LoVo (cell line): ENCODE measurements at regions not wholly inside any gene's neighbourhood (a gene's known extent, or its start where the extent isn't known, plus 50 kb on each side); places are given as distances from the start of the nearest gene placed in this dataset.
"Not testable (repeated sequence)": the region's sequence is repeated elsewhere in the genome, so short reads cannot be mapped to it uniquely, and the experiment has no call there.

Source experiments
- DNase-seq: peaks from one replicate; pipeline ENCODE4 v3.0.0-alpha.2; 2016; ENCODE audit warnings: low spot score

DNA sequence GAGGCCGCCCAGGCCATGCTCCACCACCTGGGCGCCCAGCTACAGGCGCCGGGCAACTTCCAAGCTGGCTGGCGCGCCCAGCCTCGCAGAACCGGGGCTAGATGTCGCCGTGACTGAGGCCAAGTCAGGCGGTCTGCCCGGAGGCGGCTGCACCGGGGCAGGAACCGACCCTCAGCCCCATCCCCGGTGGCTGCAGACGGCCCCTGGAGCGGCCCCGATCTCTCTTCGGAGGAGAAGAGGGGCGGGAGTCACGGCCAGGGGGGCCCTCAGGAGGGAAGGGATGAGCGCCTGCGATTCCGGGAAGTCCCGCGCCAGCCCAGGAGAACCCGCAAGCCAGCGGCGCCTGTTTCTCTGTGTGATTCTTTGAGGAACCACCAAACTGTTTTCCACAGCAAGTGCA is 671.3 kb upstream of the DEFB115 start:
- not testable (repeated sequence) for DNase-seq

DNA sequence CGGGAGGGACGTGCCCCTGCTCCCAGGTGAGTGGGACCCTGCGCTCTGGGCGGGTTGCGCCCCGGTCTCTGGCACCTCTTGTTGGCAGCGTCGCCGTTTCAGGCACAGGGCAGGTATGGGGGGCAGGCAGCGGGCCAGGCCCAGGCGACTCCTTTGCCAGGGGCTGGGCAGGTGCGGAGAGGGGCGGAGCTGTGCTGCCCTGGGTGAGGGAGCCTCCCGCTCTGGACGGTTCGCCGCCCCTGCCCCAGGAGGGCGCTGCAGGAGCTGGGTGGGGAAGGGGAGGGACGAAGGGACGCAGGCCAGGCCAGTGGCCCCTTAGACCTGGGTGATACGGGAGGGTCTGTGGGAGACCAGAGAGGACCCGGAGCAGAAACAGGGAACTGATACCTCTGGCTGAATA is 663.9 kb upstream of the DEFB115 start:
- no peak for DNase-seq

DNA sequence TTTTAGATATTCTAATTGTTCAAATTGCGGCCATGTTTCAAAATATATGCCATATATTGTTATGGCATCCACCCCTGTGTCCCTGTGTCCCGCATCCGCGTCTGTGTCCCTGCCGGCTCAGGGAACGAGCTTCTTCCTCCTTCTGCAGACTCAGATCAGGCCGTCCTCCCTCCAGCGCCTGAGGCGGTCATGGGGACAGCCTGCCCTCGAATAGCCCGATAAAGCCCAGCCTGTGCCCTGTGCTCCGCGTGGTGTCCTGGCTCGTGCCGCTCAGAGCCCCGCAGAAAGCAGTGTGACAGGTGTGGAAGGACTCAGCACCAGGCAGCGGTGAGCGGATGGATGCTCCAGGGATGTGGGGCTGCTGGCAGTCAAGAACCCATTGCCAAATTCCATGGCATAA is 663.4 kb upstream of the DEFB115 start:
- no peak for DNase-seq

DNA sequence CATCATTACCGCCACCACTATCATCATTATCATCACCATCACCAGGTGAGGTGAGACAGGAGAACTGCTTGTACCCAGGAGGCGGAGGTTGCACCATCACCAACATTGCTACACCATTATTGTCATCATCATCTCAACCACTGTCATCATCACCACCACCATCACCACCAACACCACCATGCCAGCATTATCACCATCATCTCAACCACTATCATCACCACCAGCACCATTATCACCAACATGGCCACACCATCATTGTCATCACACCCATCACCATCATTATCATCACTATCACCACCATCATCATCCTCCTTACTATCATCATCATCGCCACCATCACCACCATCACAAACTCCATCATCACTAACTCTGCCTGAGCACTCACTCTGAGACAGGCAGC is 661.8 kb upstream of the DEFB115 start:
- no peak for DNase-seq

DNA sequence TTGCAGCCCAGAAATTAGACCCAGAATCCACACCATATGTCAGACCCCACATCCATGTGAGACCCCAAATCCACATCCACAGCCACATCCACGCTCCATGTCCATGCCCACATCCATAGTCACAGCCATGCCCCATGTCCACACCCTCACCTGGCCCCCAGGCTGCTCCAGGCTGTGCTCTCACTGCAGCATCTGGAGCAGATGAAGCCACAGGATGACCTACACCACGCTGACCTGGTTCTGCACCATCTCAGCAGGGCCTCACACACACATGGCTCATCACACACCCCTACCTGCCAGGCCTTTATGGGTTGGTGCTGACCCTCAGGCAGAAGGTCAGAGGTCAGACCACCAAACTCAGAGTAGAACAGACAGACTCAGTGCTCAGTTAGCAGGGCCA is 660.0 kb upstream of the DEFB115 start:
- DNase-seq, result not testable (repeated sequence)

DNA sequence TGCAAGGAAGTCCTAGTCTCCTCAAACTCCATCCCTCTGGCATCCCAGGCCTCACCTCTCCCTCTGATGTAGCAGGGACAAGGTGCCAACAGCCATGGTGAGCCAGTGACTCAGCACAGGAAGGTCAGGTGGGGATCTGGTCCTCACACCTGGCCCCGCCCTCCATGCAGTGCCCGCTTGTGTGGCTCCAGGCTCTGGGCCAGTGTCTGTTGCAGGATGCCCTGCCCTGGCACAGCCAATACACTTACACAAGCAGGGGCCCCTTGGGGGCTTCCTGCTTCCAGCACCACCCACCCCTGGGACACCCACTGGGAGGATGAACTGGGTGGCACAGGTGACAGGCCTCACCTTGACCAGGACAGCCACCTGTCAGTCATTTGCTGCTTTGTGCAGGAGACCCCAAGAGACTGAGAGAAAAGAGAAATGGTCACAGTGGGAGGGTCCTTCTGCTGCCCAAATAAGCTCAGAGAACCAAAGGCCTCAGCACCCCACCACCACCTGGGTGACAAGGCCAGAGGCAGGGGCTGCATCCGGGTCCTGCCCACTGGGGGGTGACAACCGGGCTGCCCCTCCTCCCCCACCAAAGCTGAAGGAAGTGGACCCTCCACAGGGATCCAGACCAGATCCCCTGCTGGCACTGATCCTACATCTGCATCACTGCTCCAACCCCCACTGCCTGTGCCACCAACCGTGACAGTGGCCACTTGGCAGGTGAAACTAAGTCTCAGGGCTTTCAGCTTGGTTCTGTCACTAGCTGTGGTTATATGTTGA is 658.8 kb upstream of the DEFB115 start:
- DNase-seq, result no peak

DNA sequence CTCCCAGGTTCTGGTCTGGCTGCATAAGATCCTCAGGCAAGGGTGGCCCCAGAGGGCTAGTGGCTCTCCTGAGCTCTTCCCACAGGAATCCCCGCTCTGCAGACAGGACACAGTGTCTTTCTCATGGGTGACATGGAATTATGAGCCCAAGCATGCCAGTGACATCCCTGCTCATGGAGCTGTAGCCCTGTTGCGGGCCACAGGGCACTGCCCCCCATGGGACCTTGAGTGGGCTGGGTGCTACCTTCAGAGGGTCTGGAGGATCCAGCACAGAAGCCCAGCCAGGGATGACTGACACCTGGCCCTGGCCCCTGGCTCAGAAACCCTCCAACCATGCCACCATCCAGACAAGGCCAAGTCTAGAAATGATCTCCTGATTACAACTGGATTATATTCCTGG is 657.5 kb upstream of the DEFB115 start:
- no peak for DNase-seq

DNA sequence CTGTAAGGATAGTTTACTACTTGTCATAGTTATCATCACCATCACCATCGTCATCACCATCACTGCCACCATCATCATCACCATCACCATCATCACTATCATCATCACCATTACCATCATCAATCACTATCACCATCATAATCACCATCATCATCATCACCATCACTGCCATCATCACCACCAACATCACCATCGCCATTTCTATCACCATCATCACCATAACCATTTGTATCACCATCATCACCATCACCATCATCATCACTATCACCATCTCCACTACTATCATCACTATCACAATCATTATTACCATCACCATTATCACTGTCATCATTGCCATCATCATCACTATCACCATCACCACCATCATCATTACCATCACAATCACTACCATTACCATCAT is 655.5 kb upstream of the DEFB115 start:
- no peak for DNase-seq

DNA sequence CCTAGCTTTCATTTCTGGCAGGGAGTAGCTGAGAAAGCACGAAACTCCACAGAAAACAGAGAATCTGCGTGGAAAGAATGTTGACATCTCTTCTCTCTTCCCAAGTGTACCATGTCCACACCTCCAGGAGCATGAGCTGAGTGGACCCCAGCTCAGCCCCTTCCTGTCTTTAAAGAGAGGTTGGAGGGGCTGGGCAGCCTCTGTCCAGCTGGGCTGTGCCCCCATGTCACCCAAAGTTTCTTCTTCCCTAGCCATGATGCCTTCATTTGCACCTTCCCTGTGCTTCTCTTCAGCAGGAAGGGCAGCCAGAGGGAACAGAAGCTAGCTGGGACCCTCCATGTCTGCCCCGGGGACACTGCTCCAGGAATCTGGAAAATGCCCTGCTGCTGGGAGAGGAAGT is 655.0 kb upstream of the DEFB115 start:
- no peak for DNase-seq

DNA sequence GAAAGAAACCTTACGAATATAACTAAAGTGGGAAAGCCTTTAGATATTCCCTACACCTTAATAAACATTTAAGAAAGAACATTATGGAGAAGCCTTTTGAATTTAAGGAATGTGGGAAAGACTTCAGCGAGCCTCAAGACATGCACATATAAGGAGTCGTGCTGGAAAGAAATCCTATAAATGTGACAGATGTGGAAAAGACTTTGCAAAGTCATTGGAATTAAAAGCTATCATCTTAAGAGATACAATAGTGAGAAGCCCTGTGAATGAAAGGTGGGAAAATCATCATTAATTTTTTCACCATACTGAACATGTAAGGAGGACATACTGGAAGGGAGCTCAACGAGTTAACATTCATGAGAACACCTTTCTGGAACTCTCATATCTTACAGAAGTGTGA is 650.5 kb upstream of the DEFB115 start:
- DNase-seq, result no peak

DNA sequence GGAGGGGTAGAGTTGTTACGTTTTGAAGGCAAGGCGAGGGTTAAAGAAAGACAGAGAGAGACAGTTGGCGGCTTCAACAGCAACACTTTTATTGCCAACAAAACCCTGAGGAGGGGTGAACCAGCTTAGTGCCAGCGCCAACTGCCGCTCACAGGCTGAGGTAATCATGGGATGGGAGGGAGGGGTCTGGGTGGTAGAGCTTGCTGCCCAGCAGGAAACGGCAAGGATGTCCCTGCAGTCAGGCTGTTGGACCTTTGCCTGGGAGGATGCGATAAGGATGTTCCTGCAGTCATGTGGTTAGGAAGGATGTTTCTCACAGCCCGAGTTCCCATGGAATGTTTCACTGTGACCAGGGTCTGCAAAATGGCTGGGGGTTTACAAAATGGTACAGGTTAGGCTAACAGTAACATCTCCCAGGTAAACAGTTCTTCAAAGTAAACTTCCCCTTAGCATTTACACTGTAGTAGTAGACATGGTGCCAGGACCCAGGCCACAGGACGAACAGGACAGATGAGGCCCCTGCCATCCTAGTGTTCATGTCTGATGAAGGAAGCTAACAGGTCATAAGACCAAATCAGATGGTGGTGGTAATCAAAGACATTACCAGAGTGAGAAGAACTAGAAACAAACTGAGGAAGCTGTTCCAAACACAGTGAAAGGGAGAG is 647.3 kb upstream of the DEFB115 start:
- DNase-seq, result no peak

DNA sequence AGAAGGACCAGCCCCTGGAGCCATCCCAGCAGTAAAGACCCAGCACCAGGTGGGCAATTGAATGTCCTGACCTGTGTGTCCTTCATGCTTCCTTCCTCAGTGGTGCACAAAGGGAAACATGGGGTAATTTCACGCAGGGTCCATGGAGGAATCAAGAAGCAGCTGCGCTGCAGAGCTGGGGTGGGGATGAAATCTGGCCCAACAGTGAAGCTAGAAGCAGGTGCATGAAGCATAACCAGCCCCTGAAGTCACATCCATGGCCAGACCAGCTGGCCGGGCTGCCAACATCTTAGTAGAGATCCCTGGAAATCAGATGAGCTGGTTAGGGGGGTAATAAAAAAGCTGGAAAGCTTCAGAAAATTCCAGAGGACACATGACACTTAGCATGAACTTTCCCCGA is 646.7 kb upstream of the DEFB115 start:
- DNase-seq, result no peak

DNA sequence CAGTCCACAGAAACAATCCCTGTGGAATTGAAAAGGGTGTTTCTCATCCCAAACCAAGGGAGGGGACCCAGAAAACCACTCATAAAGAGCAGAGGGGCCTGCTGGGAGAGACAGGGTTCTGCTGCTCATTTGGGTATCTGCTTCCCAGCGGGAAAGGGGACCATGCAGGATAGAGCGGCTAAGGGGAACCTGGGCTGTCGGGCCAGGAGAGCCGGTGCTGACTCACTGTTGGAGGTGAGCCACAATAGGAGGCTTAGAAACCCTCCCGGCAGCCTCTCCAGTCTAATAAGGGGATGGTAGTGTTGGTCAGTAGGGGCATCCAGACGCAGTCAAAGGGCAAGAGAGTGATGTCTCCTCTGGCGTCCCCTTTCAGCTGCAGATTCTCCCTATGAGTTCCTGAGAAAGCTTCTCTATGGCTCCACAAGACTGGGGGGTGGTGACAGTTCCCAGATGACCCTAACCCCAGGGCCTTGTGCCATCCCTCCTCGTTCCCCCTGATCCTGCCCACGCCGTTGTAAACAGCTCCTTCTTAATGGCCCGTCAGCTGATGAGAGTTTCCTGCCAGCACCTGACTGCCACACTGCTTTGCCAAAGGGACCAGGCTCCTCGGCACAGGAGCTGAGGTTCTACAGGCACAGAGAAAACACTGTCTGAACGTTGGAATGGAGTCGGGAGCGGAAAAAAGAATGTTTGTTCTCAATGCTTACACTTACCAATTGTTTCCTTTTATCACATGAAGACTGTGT is 646.1 kb upstream of the DEFB115 start:
- DNase-seq, result no peak

DNA sequence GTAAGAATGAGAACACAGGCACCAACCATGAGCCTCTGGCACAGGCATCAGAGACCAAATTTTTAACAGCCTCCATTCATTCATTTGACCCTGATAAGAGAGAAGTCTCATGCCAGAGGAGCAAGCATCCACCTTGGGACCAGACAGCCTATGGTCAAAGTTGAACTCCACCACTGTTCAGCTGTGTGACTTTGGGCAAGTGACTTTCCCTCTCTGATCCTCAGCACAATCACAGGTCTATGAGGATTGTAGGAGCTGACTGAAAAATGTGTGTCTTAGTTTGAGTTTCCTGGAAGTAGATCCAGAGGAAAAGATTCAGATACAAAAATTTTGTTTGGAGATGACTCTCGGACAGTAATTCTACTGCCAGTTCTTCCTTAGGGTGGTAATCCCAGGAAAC is 645.1 kb upstream of the DEFB115 start:
- DNase-seq, result no peak

DNA sequence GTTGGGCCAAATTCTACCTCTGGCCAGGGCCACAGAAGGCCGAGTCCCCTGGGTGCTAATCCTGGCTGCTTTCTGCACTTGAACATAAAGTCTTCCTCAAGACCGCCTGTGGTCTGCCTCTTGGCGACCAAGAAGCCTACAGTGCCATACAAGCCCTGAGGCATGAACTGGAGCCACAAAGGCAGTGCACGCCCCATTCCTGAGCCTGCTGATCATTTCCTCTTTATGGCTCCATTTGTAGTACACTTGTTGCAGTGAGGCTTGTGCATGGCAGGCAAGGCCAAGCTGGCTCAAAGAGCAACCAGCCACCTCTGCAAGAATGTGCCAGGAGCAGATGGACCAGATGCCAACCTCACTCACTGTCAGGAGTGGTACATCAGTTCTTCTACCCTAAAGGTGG is 636.1 kb upstream of the DEFB115 start:
- DNase-seq, result not testable (repeated sequence)

DNA sequence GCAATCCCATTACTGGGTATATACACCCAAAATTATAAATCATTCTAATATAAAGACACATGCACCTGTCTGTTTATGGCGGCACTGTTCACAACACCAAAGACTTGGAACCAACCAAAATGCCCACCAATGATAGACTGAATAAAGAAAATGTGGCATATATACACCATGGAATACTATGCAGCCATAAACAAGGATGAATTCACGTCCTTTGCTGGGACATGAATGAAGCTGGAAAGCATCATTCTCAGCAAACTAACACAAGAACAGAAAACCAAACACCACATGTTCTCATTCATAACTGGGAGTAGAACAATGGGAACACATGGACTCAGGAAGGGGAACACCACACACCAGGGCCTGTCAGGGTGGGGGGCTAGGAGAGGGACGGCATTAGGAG is 633.2 kb upstream of the DEFB115 start:
- DNase-seq, result not testable (repeated sequence)

DNA sequence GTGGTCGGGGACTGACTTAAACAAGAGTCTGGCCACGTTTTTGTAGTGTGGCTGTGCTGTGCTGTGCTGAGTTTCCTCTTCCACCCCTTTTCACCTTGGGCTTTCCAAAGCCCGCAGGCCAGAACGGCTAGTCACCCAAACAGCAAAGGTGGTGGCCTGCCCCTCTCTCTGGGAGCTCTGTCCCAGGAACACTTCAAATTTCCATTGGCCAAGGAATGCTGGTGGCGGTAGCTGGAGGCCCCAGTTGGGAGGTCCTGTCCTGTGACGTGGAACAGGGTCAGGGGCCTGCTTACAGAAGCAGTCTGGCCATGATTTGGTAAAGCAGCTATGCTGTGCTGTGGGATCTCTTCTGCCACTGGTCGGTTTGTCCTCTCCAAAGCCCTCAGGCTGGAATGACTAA is 628.1 kb upstream of the DEFB115 start:
- DNase-seq, result not testable (repeated sequence)

DNA sequence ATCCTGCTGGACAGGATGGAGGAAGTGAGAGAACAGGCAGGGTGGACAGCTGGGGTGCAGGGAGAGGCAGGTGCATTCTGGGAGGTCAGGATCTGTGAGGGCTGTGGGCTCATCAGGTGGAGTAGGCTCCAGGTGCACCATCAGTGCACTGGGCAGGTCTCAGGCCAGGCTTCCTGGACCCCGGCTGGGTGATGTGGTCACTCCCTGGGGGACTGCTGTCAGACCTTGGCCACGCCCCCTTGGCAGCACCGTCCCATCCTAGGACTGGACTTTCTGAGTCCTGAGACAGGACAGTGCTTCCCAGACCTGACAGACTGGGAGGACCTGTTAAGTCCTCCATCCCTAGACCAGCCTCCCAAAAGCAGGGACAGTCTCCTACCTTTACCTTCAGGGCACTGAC is 626.7 kb upstream of the DEFB115 start:
- no peak for DNase-seq

DNA sequence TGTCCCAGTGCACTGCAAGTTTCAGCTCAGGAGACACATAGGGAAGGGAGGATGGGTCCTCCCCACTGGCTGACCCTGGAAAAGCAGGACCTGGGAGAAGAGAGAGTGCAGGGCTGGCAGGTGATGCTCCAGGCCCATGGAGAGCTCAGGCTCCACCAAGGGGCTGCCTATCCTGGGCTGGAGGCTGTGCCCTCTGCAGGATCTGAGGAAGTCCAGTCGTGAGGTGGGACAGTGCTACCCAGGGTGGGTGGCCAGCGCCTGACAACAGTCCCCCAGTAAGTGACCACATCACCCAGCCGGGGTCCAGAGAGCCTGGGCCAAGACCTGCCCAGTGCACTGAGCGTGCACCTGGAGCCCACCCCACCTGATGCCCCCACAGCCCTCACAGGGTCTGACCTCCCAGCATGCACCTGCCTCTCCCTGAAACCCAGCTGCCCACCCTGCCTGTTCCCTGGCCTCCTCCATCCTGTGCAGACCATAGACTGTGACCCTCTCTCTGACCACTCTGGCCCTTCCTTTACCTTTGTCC is 626.1 kb upstream of the DEFB115 start:
- DNase-seq, result not testable (repeated sequence)

DNA sequence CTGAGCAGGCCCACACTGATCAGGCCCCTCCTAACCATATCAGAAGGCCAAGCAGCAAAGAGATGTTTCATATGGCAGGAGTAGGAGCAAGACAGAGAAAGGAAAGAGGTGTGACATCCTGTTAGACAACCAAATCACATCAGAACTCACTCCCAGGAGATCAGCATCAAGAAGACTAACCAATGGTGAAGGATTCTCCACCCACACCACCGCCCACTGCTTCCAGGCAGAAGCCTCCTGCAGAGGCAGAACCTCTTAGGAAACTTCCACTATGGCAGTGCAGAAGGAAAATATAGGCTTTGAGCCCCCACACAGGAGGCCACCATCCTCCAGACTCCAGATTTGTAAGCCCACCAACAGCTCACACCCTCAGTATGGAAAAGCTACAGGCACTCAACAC is 624.7 kb upstream of the DEFB115 start:
- DNase-seq, result not testable (repeated sequence)

DNA sequence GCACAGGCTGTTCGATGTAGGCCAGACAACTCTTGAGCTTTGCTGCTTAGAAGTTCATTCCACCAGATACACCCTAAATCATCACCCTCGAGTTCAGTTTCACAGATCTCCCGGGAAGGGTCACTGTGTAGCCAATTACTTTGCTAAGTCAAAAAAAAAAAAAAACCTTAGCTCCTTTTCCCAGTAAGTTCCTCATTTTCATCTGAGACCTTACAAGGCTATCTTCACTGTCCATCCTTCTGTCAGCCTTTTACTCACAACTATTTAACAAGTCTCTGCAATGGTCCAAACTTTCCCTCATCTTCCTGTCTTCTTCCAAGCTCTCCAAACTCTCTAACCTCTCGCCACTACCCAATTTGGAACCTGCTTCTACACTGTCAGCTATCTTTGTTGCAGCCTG is 615.9 kb upstream of the DEFB115 start:
- DNase-seq, result not testable (repeated sequence)

DNA sequence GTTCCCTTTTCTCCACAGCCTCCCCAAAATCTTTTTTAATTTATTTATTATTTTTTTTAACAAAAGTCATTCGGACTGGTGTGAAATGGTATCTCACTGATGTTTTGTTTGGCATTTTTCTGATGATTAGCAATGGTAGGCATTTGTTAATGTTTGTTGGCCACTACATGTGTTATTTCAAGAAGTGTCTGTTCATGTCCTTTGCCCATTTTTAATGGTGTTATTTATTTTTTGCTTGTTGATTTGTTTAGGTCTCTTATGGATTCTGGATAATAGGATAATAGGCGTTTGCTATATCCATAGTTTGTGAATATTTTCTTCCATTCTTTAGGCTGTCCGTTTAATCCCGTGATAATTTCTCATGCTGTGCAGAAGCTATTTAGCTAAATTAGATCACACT is 596.5 kb upstream of the DEFB115 start:
- DNase-seq, result not testable (repeated sequence)

DNA sequence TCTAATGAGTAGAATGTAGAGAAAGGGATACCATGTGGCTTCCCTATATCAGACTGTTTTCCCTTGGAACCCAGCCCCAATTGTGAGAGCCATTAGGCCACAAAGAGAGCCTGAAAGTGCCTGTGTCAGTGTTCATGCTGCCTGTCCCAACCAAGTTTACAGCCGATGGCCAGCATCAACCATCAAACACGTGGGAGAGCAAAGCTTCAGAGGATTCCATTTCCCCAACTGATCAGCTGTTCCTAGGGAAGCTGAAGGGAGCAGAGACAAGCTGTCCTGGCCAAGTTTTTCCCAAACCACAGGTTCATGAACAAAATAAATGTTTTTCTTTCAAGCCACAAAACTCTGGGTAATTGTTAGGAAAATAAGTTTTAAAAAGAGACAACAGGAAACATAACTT is 589.0 kb upstream of the DEFB115 start:
- DNase-seq, result not testable (repeated sequence)
